HCT116 (cell line): ENCODE measurements at regions not wholly inside any gene's neighbourhood (a gene's known extent, or its start where the extent isn't known, plus 50 kb on each side); places are given as distances from the start of the nearest gene placed in this dataset.

ENCODE experiments used
- CEBPB ChIP-seq: IDR thresholded peaks from 2 replicates; pipeline ENCODE4 v1.6.1; 2012; ENCODE audit warnings: low read depth
- EGR1 ChIP-seq: IDR thresholded peaks from 2 replicates; pipeline ENCODE4 v1.6.1; 2012; ENCODE audit warnings: low read depth
- ELF1 ChIP-seq: IDR thresholded peaks from 2 replicates; pipeline ENCODE4 v1.6.1; 2012; ENCODE audit warnings: low read depth, borderline replicate concordance
- EZH2 ChIP-seq: fragments of 200-600 bp; sonication (generic); IDR thresholded peaks from 2 replicates; pipeline ENCODE4 v1.6.1; 2017; ENCODE audit warnings: antibody characterized with exemption, mixed run types
- MAX ChIP-seq: IDR thresholded peaks from 2 replicates; pipeline ENCODE4 v1.6.1; 2012
- POLR2A ChIP-seq: IDR thresholded peaks from 2 replicates; pipeline ENCODE4 v1.7.0; 2011; ENCODE audit warnings: borderline replicate concordance; ENCODE audit not compliant: insufficient read depth, insufficient read length; ENCODE audit errors: extremely low read depth
- POLR2AphosphoS5 ChIP-seq: IDR thresholded peaks from 2 replicates; pipeline ENCODE4 v1.6.1; 2011; ENCODE audit warnings: mild to moderate bottlenecking, low read depth, low read length, moderate library complexity
- RAD21 ChIP-seq: IDR thresholded peaks from 2 replicates; pipeline ENCODE4 v1.6.1; 2012; ENCODE audit warnings: low read depth, mild to moderate bottlenecking
- REST ChIP-seq: IDR thresholded peaks from 2 replicates; pipeline ENCODE4 v1.6.1; 2012; ENCODE audit warnings: low read depth
- SIN3A ChIP-seq: IDR thresholded peaks from 2 replicates; pipeline ENCODE4 v1.6.1; 2012; ENCODE audit warnings: low read depth
- SRF ChIP-seq: IDR thresholded peaks from 2 replicates; pipeline ENCODE4 v1.6.1; 2012; ENCODE audit warnings: low read depth
- YY1 ChIP-seq: IDR thresholded peaks from 2 replicates; pipeline ENCODE4 v1.6.1; 2011; ENCODE audit warnings: low read length, low read depth, moderate library complexity, mild to moderate bottlenecking; ENCODE audit not compliant: insufficient replicate concordance; ENCODE audit errors: extremely low read depth
- TF ChIP-seq, protein P1 (sequence below), 3 experiments: fragments of 200-600 bp in 1 of 3; sonication (generic) in 1 of 3; IDR thresholded peaks in 2 of 3; conservative IDR thresholded peaks in 1 of 3; 2 replicates each; pipeline ENCODE4 v1.5.1; 2012 to 2017; ENCODE audit warnings: low read depth in 2 of 3, low read length in 2 of 3, antibody characterized with exemption in 1 of 3, borderline replicate concordance in 1 of 3, control low read depth in 1 of 3, mild to moderate bottlenecking in 1 of 3, mixed read lengths in 1 of 3, mixed run types in 1 of 3, moderate library complexity in 1 of 3; ENCODE audit not compliant: insufficient read depth in 1 of 3

DNA sequence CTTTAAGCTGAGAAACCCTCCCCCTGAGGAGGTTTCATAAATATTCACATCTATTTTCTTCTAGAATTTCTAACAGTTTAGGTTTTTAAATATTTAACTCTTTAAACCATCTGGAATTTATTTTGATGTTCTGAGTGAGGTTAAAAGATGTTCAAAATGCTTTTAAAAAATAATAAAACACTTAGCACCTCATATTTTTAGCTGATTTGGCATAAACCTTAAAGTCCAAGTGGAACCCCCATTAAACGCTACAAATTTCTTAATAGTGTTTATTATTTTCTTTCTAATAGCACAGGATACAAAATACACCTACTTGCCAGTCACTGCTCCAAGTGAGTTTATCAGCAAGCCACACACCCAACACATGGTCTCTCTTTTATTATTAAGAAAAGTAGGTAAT lies 277.2 kb downstream of the QDPR start:
- TF ChIP-seq YY1 (no peak), REST (no peak), POLR2AphosphoS5 (no peak), POLR2A (no peak), SIN3A (no peak), EGR1 (no peak), EZH2 (no peak), CEBPB (no peak), MAX (no peak), RAD21 (no peak), ELF1 (no peak), SRF (no peak)
- TF ChIP-seq, protein P1, sequence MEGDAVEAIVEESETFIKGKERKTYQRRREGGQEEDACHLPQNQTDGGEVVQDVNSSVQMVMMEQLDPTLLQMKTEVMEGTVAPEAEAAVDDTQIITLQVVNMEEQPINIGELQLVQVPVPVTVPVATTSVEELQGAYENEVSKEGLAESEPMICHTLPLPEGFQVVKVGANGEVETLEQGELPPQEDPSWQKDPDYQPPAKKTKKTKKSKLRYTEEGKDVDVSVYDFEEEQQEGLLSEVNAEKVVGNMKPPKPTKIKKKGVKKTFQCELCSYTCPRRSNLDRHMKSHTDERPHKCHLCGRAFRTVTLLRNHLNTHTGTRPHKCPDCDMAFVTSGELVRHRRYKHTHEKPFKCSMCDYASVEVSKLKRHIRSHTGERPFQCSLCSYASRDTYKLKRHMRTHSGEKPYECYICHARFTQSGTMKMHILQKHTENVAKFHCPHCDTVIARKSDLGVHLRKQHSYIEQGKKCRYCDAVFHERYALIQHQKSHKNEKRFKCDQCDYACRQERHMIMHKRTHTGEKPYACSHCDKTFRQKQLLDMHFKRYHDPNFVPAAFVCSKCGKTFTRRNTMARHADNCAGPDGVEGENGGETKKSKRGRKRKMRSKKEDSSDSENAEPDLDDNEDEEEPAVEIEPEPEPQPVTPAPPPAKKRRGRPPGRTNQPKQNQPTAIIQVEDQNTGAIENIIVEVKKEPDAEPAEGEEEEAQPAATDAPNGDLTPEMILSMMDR (IDR thresholded peaks at IDR 0.05 in 2 of 3, conservative IDR thresholded peaks at IDR 0.05 in 1 of 3; ENCODE audit: borderline replicate concordance in 1 of 3, insufficient read depth in 1 of 3, low read depth in 2 of 3, low read length in 2 of 3): no peak
